Stimulated activated CD4-positive, alpha-beta T cell treated with anti-CD3 and anti-CD28 coated beads, TNF-alpha, amount 100 ng/mL, for 48 hours (primary cell): ENCODE measurements at regions not wholly inside any gene's neighbourhood (a gene's known extent, or its start where the extent isn't known, plus 50 kb on each side); places are given as distances from the start of the nearest gene placed in this dataset.
"Not testable (repeated sequence)": the region's sequence is repeated elsewhere in the genome, so short reads cannot be mapped to it uniquely, and the experiment has no call there.

Experiments
- DNase-seq, 3 donors: peaks; one replicate each; pipeline ENCODE4 v3.0.0-alpha.2; 2020; ENCODE audit warnings: low read depth in 3 of 3

GRCh38 chr2:156254637-156255067 is 77.9 kb downstream of the NR4A2 start:
- not testable (repeated sequence) for DNase-seq

GRCh38 chr2:156253765-156254164 is 78.8 kb downstream of the NR4A2 start:
- DNase-seq = no peak

GRCh38 chr2:156242874-156243273 is 89.6 kb downstream of the NR4A2 start:
- no peak for DNase-seq

- DNase-seq = no peak
Measured at GRCh38 chr2:156237558-156237957, 95.0 kb downstream of the NR4A2 start.

- no peak for DNase-seq
Measured at GRCh38 chr2:156229724-156230362, 102.7 kb downstream of the NR4A2 start.

GRCh38 chr2:156223328-156223727 is 109.2 kb downstream of the NR4A2 start:
- DNase-seq = not testable (repeated sequence)

GRCh38 chr2:156221703-156222102 is 110.8 kb downstream of the NR4A2 start:
- no peak for DNase-seq

- DNase-seq = no peak
Measured at GRCh38 chr2:156219491-156220100, 112.9 kb downstream of the NR4A2 start.

GRCh38 chr2:156215656-156216055 is 116.9 kb downstream of the NR4A2 start:
- no peak for DNase-seq

GRCh38 chr2:156211318-156211717 is 121.2 kb downstream of the NR4A2 start:
- no peak for DNase-seq

- DNase-seq = no peak
Measured at GRCh38 chr2:156206355-156206754, 126.2 kb downstream of the NR4A2 start.

- DNase-seq = no peak
Measured at GRCh38 chr2:156199588-156199987, 132.9 kb downstream of the NR4A2 start.

- DNase-seq = no peak
Measured at GRCh38 chr2:156196031-156196430, 136.5 kb downstream of the NR4A2 start.

GRCh38 chr2:156192468-156192867 is 140.1 kb downstream of the NR4A2 start:
- no peak for DNase-seq

- no peak for DNase-seq
Measured at GRCh38 chr2:156191527-156191926, 141.0 kb downstream of the NR4A2 start.

GRCh38 chr2:156190517-156190916 is 142.0 kb downstream of the NR4A2 start:
- no peak for DNase-seq

- no peak for DNase-seq
Measured at GRCh38 chr2:156189584-156189983, 142.9 kb downstream of the NR4A2 start.

GRCh38 chr2:156189143-156189542 is 143.4 kb downstream of the NR4A2 start:
- no peak for DNase-seq

- no peak for DNase-seq
Measured at GRCh38 chr2:156182132-156182531, 150.4 kb downstream of the NR4A2 start.

GRCh38 chr2:156181208-156181607 is 151.3 kb downstream of the NR4A2 start:
- DNase-seq = no peak

GRCh38 chr2:156177654-156178053 is 154.9 kb downstream of the NR4A2 start:
- DNase-seq = no peak

- DNase-seq = no peak
Measured at GRCh38 chr2:156175946-156176345, 156.6 kb downstream of the NR4A2 start.

GRCh38 chr2:156170929-156171328 is 161.6 kb downstream of the NR4A2 start:
- DNase-seq = no peak

- DNase-seq = no peak
Measured at GRCh38 chr2:156165742-156166141, 166.8 kb downstream of the NR4A2 start.
